SKM-1 treated with dmso at 0.1 percent for 144 hours (cell line): ENCODE measurements at regions not wholly inside any gene's neighbourhood (a gene's known extent, or its start where the extent isn't known, plus 50 kb on each side); places are given as distances from the start of the nearest gene placed in this dataset.
A peak's percentile ranks its signal among the peaks of the same experiment; 100 is the strongest.

ENCODE experiments used
- DNase-seq: peaks from one replicate; lab custom pipeline; 2025; ENCODE audit not compliant: unreplicated experiment; lab: John Stamatoyannopoulos, UW

DNA sequence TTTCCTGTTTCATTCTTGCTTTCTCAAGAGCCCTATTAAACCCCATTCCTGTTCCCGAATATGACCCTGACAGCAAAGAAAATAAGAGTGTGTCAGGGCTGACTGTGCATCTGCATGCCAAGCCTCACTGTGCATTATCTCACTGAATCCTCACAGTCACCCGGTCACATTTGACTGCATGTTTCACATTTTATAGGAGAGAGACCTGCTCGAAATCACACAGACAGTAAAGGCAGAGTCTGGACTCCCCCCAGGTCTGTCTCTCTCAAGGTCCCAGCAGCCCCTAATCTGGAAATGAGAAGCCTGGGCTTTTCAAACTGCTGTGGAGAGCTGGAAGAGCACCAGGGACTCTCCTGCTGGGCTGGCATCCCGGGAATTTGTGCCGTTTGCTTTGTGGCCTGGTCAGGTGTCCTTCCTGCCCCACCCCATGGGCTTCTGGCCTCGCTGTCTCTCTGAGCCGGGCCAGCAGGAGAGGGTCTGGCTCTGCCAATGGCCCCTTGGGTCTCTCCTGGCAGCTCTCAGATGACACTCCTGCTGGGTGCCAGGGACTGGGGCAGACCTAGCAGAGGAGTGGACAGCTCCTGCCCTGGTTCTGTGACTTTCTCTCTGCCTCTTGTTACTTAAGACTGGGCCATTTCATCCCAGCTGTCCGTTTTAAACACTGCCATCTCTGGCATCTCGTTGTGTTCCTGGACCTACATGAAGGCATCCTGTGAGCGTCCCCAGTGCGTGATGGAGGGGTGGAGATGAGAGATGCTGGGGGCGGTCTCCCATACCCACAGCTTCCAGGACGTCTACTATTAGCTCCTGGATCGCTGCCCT, 173.6 kb downstream of the ARHGAP12 start:
- DNase-seq: no peak

- DNase-seq: no peak
Measured at GRCh38 chr10:31753681-31754080, 174.9 kb downstream of the ARHGAP12 start.

GRCh38 chr10:31752170-31752569, 176.5 kb downstream of the ARHGAP12 start:
- DNase-seq: no peak

DNA sequence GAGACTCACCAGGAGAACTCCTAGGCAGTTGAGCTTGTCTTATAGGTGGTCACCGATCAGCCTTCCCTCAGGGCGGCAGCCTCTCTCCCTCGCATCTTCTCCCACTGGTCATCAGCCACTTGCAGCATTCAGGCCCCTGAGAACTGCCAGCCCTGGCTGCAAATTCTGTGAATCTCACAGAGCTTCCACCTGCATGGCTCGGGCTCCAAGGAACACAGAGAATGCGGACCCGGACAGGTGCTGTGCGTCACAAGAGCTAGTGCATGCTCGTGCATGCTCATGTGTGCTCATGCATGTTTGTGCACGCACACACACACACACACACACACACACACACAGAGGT, 176.9 kb downstream of the ARHGAP12 start:
- no peak for DNase-seq

DNA sequence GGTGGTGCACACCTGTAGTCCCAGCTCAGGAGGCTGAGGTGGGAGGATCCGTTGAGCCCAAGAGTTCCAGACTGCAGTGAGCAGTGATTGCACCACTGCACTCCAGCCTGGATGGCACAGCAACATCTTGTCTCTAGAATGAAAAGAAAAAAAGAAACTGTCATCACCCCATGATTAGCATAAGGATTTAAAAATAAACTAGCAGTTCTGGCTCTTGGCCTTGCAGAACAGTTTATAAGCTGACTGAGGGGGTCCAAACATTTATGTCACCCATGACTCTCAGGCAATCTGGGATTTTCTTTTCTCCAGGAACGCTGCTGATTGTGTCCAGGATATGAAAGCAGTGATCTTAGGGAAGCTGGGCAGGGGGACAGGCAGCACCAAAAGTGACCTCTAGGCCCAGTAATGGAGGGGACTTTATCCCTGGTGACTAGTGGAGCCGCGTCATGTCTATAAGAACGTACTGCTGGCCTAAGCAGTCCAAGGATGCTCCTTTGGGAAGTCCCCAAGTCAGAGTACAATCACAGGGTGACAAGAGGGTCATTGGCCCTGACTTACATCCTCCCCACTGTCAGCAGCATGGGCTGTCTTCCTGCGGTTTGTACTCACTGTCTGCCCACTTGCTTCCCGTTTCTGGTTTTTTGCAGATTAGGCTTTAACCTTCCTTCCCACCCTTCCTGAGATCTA, 177.4 kb downstream of the ARHGAP12 start:
- peak; percentile 8 for DNase-seq

GRCh38 chr10:31749981-31750840, 178.4 kb downstream of the ARHGAP12 start:
- DNase-seq: no peak

DNA sequence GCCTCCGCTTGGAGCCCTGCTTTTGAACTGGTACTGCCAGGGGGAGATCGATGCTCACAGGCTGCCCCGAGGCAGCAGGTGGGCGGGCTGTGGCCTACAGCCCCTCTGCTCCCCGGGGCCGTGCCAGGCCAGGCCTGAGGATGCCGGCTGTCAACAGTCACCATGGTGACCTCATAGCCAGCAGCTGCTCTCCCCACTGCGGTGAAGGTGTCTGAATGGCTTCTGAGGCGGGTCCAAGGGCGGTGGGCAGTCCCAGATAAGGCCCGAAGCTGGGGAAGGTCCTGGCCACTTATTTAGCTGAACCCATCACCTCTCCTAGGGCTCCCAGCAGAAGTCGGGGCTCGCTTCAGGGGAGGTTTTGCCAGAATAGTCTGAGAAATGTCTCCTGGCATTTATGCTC, 179.3 kb downstream of the ARHGAP12 start:
- no peak for DNase-seq

DNA sequence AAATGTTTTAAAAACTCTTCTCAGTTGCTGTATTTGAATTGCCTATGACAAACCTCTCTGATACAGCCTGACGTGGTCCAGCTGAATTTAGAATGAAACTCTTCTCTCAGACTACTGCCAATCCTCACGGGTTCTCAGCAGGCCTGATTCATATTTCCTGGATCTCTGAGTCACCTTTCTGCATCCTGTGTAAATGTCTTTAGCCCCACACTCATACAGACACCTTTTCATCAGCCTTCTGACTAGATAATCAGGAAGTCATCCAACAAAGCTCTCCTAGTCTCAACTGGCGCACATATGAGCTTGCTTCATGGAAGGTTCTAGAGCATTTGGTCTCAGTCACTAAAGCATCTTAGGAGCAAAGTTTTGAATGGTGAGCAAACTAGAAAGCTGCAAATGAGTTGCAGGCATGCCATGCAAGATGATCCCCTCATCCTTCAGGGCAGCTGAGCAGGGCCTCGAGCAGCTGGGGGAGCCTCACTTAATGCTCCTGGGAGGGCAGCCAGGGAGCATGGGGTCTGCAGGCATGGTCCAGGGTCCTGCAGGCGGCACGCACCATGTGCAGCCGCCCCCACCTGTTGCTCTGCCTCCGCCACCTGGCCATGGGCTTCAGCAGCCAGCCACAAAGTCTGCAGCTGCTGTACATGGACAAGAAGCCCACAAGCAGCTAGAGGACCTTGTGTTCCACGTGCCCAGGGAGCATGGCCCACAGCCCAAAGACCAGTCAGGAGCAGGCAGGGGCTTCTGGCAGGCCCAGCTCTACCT, 182.8 kb downstream of the ARHGAP12 start:
- no peak for DNase-seq

DNA sequence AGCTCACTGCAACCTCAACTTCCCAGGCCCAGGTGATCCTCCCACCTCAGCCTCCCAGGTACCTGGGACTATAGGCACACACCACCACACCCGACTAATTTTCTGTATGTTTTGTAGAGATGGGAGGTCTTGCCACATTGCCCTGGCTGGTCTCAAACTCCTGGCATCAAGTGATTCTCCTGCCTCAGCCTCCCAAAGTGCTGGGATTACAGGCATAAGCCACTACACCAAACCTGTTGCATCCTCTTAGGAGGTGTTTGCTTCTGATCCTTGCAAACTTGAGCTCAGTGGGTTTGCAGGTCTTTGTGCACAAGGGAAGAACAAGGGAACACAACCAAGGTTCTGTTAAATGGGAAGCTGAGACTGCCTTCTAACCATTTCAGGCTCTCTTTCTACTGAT, 184.6 kb downstream of the ARHGAP12 start:
- DNase-seq: no peak

GRCh38 chr10:31742255-31742654, 186.4 kb downstream of the ARHGAP12 start:
- DNase-seq: no peak

- no peak for DNase-seq
Measured at GRCh38 chr10:31741473-31741872, 187.2 kb downstream of the ARHGAP12 start.

- DNase-seq: no peak
Measured at GRCh38 chr10:31739711-31740110, 188.9 kb downstream of the ARHGAP12 start.

- DNase-seq: no peak
Measured at GRCh38 chr10:31739146-31739545, 189.5 kb downstream of the ARHGAP12 start.

DNA sequence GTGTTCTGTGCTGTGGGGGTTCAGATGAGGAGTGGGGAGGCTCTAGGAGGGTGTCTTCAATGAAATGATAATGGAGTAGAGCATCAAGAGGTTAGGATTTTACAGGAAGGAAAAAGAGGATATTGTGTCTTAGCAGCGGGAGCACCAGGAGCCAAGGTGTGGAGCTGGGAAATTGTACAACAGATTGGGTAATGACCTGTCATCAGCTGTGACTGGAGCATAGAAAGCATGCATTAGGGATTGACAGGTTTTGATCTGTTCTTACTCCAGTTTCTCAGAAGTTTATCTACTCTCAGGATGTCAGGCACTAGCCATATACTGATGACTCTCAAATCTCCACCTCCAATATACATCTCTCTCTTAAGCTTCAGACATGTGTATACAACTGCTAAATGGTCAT, 196.9 kb downstream of the ARHGAP12 start:
- DNase-seq: no peak

- DNase-seq: no peak
Measured at GRCh38 chr10:31730776-31731175, 197.9 kb downstream of the ARHGAP12 start.

GRCh38 chr10:31728698-31729224, 199.9 kb downstream of the ARHGAP12 start:
- no peak for DNase-seq

DNA sequence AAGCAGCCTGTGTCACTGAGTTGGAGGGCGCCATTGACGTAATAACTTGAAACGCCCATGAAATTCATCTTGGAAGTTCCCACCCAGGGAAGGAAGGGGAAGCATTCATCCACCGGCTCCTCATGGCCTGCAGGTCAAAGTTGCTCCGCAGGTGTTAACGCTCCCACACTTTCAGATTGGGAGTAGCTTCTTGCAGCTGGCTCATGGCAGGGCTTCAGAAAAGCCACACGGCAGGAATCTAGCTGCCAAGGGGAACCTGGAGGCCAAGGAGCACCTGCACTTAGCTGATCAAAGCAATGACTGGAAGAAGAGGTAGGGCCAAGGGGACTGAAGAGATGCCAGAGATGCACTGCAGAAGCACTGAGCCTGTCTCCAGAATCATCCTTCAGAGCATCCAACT, 203.2 kb downstream of the ARHGAP12 start:
- no peak for DNase-seq

- DNase-seq: no peak
Measured at GRCh38 chr10:31724296-31724695, 204.3 kb downstream of the ARHGAP12 start.

GRCh38 chr10:31723106-31723750, 205.4 kb downstream of the ARHGAP12 start:
- DNase-seq: no peak

GRCh38 chr10:31721096-31721495, 207.5 kb downstream of the ARHGAP12 start:
- DNase-seq: no peak
